ENCODE measurements at regions not wholly inside any gene's neighbourhood (a gene's known extent, or its start where the extent isn't known, plus 50 kb on each side); places are given as distances from the start of the nearest gene placed in this dataset.

GRCh38 chr4:3373468-3373867, 68.3 kb upstream of the HGFAC start:
- TF ChIP-seq, protein P1, sequence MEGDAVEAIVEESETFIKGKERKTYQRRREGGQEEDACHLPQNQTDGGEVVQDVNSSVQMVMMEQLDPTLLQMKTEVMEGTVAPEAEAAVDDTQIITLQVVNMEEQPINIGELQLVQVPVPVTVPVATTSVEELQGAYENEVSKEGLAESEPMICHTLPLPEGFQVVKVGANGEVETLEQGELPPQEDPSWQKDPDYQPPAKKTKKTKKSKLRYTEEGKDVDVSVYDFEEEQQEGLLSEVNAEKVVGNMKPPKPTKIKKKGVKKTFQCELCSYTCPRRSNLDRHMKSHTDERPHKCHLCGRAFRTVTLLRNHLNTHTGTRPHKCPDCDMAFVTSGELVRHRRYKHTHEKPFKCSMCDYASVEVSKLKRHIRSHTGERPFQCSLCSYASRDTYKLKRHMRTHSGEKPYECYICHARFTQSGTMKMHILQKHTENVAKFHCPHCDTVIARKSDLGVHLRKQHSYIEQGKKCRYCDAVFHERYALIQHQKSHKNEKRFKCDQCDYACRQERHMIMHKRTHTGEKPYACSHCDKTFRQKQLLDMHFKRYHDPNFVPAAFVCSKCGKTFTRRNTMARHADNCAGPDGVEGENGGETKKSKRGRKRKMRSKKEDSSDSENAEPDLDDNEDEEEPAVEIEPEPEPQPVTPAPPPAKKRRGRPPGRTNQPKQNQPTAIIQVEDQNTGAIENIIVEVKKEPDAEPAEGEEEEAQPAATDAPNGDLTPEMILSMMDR (IDR thresholded peaks at IDR 0.05; ENCODE audit: low read length): no peak
- TF ChIP-seq EZH2phosphoT487 (IDR thresholded peaks at IDR 0.05; ENCODE audit: low read length): no peak
- no peak for TF ChIP-seq EZH2 (optimal IDR thresholded peaks at IDR 0.05; ENCODE audit: low read depth, low read length)
